Pancreas (tissue), 10 donors: ENCODE measurements at regions not wholly inside any gene's neighbourhood (a gene's known extent, or its start where the extent isn't known, plus 50 kb on each side); places are given as distances from the start of the nearest gene placed in this dataset.

ENCODE experiments used
- ATAC-seq, 4 donors: fragments of 200-7000 bp; cut with Tn5 transposase; one replicate each; pipeline versions ENCODE4 v1.8.0 to v1.9.1; 2020; ENCODE audit warnings: mild to moderate bottlenecking in 4 of 4, moderate library complexity in 4 of 4
- DNase-seq, 6 donors: peaks; one replicate each; pipeline ENCODE4 v3.0.0-alpha.2; 2020
- FAIRE-seq: peaks from 2 replicates; lab custom pipeline; 2012; peaks lifted over from hg19 to GRCh38; lab: Jason Lieb, UNC
- H3K27ac ChIP-seq, 4 donors: fragments of 200-600 bp; sonication (generic); 1 replicate in 3 of 4; 2 replicates in 1 of 4; pipeline versions ENCODE4 v1.5.0 to v1.8.0; 2020
- H3K27me3 ChIP-seq, 4 donors: fragments of 200-600 bp; one replicate each; pipeline ENCODE4 v1.8.0; 2021
- H3K36me3 ChIP-seq, 3 donors: fragments of 200-600 bp; sonication (generic) in 1 of 3; one replicate each; pipeline versions ENCODE4 v1.5.0 to v1.8.0; 2020 to 2021
- H3K4me1 ChIP-seq, 3 donors: fragments of 200-600 bp; one replicate each; pipeline ENCODE4 v1.8.0; 2021
- H3K4me3 ChIP-seq, 4 donors: fragments of 200-600 bp; sonication (generic) in 2 of 4; one replicate each; pipeline versions ENCODE4 v1.5.0 to v1.8.0; 2020 to 2021
- H3K9me3 ChIP-seq, 4 donors: fragments of 200-600 bp; one replicate each; pipeline ENCODE4 v1.8.0; 2021
- CTCF ChIP-seq, 4 donors: fragments of 200-600 bp; sonication (generic) in 3 of 4; IDR thresholded peaks; one replicate each; pipeline versions ENCODE4 v1.5.0 to v1.8.0; 2021; ENCODE audit warnings: antibody characterized with exemption in 4 of 4
- WGBS, 2 donors: extraction: QIAGEN DNeasy Blood & Tissue Kit; methylation state at CpG; one replicate each; pipeline ENCODE4 v1.1.7; 2013; 5-methylcytosine and 5-hydroxymethylcytosine counted together
- intact Hi-C, 3 donors: fragments of 100-400 bp; cut with DNase I; formaldehyde crosslinking; loops; one replicate each; pipeline versions ENCODE4 v1.11.1 to v1.14.2; 2022
- donor health status: healthy with polysubstance abuse.
- donor health status: DM: no; HTN: no; CAD: no; lungs with moderate emphysema.
- donor health status: DM: no; HTN: no; CAD: no.
- donor health status: control.
- donor health status: control.
- donor health status: Bipolar disorder and iron deficiency.
- donor health status: DM: yes; HTN: yes; CAD: no.
- donor health status: DM: no; HTN: no; CAD: no.
- donor health status: DM: no; HTN: no; CAD: no.
- donor health status: DM: yes; HTN: yes; CAD: no.

GRCh38 chr12:105451798-105452197 lies 121.3 kb downstream of the C12orf75 start:
- no peaks in the 10 kb centered on the region for H3K27me3 ChIP-seq
- ATAC-seq (no peak), FAIRE-seq (no peak), DNase-seq (no peak)
- H3K9me3 ChIP-seq: no peaks in the 10 kb centered on the region
- H3K36me3 ChIP-seq: no peaks in the 10 kb centered on the region
- no peak overlapping the region for H3K27ac ChIP-seq
- TF ChIP-seq CTCF (IDR thresholded peaks at IDR 0.05): no peak
- intact Hi-C loops: no loop called here
- H3K4me3 ChIP-seq: no peak overlapping the region
- H3K4me1 ChIP-seq: no peaks in the 10 kb centered on the region
- 60 to 78% methylated on average over 4 of the region's 4 CpGs for WGBS, 2 donors

GRCh38 chr12:105453316-105453715 lies 122.8 kb downstream of the C12orf75 start:
- Histone ChIP-seq H3K27ac (no peak overlapping the region), H3K36me3 (no peaks in the 10 kb centered on the region), H3K9me3 (no peaks in the 10 kb centered on the region), H3K4me3 (no peak overlapping the region), H3K27me3 (no peaks in the 10 kb centered on the region), H3K4me1 (no peaks in the 10 kb centered on the region)
- no peak for DNase-seq
- no peak for TF ChIP-seq CTCF (IDR thresholded peaks at IDR 0.05)
- intact Hi-C loops: no loop called here
- WGBS, 2 donors: 50 to 84% methylated on average over 1 of the region's 1 CpG
- FAIRE-seq: no peak
- ATAC-seq: no peak

GRCh38 chr12:105454688-105455087 lies 124.2 kb downstream of the C12orf75 start:
- no peak overlapping the region for H3K27ac ChIP-seq
- 63 to 80% methylated on average over 4 of the region's 4 CpGs for WGBS, 2 donors
- H3K4me1 ChIP-seq: no peaks in the 10 kb centered on the region
- TF ChIP-seq CTCF (IDR thresholded peaks at IDR 0.05): no peak
- H3K4me3 ChIP-seq: no peak overlapping the region
- no peak for ATAC-seq
- FAIRE-seq: no peak
- DNase-seq: no peak
- no peaks in the 10 kb centered on the region for H3K27me3 ChIP-seq
- no peaks in the 10 kb centered on the region for H3K9me3 ChIP-seq
- no peaks in the 10 kb centered on the region for H3K36me3 ChIP-seq
- intact Hi-C loops: no loop called here

GRCh38 chr12:105455261-105455660 lies 124.8 kb downstream of the C12orf75 start:
- intact Hi-C loops: no loop called here
- ATAC-seq (no peak), DNase-seq (no peak), FAIRE-seq (no peak)
- TF ChIP-seq CTCF (IDR thresholded peaks at IDR 0.05): no peak
- Histone ChIP-seq H3K27me3 (no peaks in the 10 kb centered on the region), H3K27ac (no peak overlapping the region), H3K9me3 (no peaks in the 10 kb centered on the region), H3K4me1 (no peaks in the 10 kb centered on the region), H3K36me3 (no peaks in the 10 kb centered on the region), H3K4me3 (no peak overlapping the region)
- WGBS, 2 donors: 79 to 87% methylated on average over 3 of the region's 3 CpGs

- no peak for TF ChIP-seq CTCF (IDR thresholded peaks at IDR 0.05)
- Histone ChIP-seq H3K27me3 (no peaks in the 10 kb centered on the region), H3K4me3 (no peak overlapping the region), H3K36me3 (no peaks in the 10 kb centered on the region), H3K4me1 (no peaks in the 10 kb centered on the region), H3K27ac (no peak overlapping the region), H3K9me3 (no peaks in the 10 kb centered on the region)
- DNase-seq (no peak), FAIRE-seq (no peak), ATAC-seq (no peak)
- intact Hi-C loops: no loop called here
These were observed 126.5 kb downstream of the C12orf75 start for GRCh38 chr12:105457026-105457425.
